SK-N-SH treated with all-trans-retinoic acid at 6 μM for 48 hours (cell line): ENCODE measurements at regions not wholly inside any gene's neighbourhood (a gene's known extent, or its start where the extent isn't known, plus 50 kb on each side); places are given as distances from the start of the nearest gene placed in this dataset.

Experiments
- ATAC-seq: fragments of 200-7000 bp; cut with Tn5 transposase; 3 replicates; pipeline ENCODE4 v1.9.1; 2020; ENCODE audit warnings: mild to moderate bottlenecking, moderate library complexity
- ARNTL ChIP-seq: fragments of 450-650 bp; formaldehyde crosslinking; IDR thresholded peaks from 2 replicates; pipeline ENCODE4 v1.5.0; 2020; ENCODE audit warnings: low read depth, mild to moderate bottlenecking, moderate library complexity, borderline replicate concordance
- BACH2 ChIP-seq: fragments of 250-450 bp; sonication (Bioruptor Pico); IDR thresholded peaks from 2 replicates; pipeline ENCODE4 v1.9.0; 2021; ENCODE audit warnings: mild to moderate bottlenecking, borderline replicate concordance
- CREB5 ChIP-seq: fragments of 250-450 bp; sonication (Bioruptor Pico); IDR thresholded peaks from 2 replicates; pipeline ENCODE4 v1.5.1; 2020; ENCODE audit warnings: low read depth, mild to moderate bottlenecking, moderate library complexity
- CSDC2 ChIP-seq: fragments of 250-450 bp; sonication (Bioruptor Pico); IDR thresholded peaks from 2 replicates; pipeline ENCODE4 v1.5.0; 2020; ENCODE audit warnings: mild to moderate bottlenecking, moderate library complexity
- CSRNP3 ChIP-seq: fragments of 250-450 bp; sonication (Bioruptor Pico); IDR thresholded peaks from 2 replicates; pipeline ENCODE4 v1.5.1; 2021; ENCODE audit warnings: mild to moderate bottlenecking, moderate library complexity
- ESRRG ChIP-seq: fragments of 250-450 bp; sonication (Bioruptor Pico); IDR thresholded peaks from 2 replicates; pipeline ENCODE4 v1.6.1; 2021; ENCODE audit warnings: mild to moderate bottlenecking
- GLIS3 ChIP-seq: fragments of 250-450 bp; sonication (Bioruptor Pico); IDR thresholded peaks from 2 replicates; pipeline ENCODE4 v1.5.0; 2020; ENCODE audit warnings: mild to moderate bottlenecking, moderate library complexity
- ISL1 ChIP-seq: fragments of 250-450 bp; sonication (Bioruptor Pico); IDR thresholded peaks from 2 replicates; pipeline ENCODE4 v2.1.2; 2022; ENCODE audit warnings: mild to moderate bottlenecking, moderate library complexity
- OSR1 ChIP-seq: fragments of 250-450 bp; sonication (Bioruptor Pico); IDR thresholded peaks from 2 replicates; pipeline ENCODE4 v1.8.0; 2022; ENCODE audit warnings: moderate library complexity, mild to moderate bottlenecking, inconsistent platforms
- POU6F1 ChIP-seq: fragments of 250-450 bp; sonication (Bioruptor Pico); IDR thresholded peaks from 2 replicates; pipeline ENCODE4 v1.8.0; 2021; ENCODE audit warnings: low read depth, mild to moderate bottlenecking, moderate library complexity, borderline replicate concordance
- PPARA ChIP-seq: fragments of 250-450 bp; sonication (Bioruptor Pico); IDR thresholded peaks from 2 replicates; pipeline ENCODE4 v1.5.0; 2020; ENCODE audit warnings: mild to moderate bottlenecking, borderline replicate concordance
- RARB ChIP-seq: fragments of 250-450 bp; sonication (Bioruptor Pico); IDR thresholded peaks from 2 replicates; pipeline ENCODE4 v1.8.0; 2021; ENCODE audit warnings: mild to moderate bottlenecking, moderate library complexity
- SNAI2 ChIP-seq: fragments of 250-450 bp; sonication (Bioruptor Pico); IDR thresholded peaks from 2 replicates; pipeline ENCODE4 v1.5.0; 2020; ENCODE audit warnings: mild to moderate bottlenecking, moderate library complexity
- TOX ChIP-seq: fragments of 250-450 bp; sonication (Bioruptor Pico); IDR thresholded peaks from 2 replicates; pipeline ENCODE4 v1.8.0; 2021; ENCODE audit warnings: mild to moderate bottlenecking, moderate library complexity, borderline replicate concordance
- ZC3H10 ChIP-seq: fragments of 250-450 bp; sonication (Bioruptor Pico); IDR thresholded peaks from 2 replicates; pipeline ENCODE4 v1.5.1; 2021; ENCODE audit warnings: mild to moderate bottlenecking, moderate library complexity
- ZFP3 ChIP-seq: fragments of 250-450 bp; sonication (Bioruptor Pico); IDR thresholded peaks from 2 replicates; pipeline ENCODE4 v1.5.0; 2020; ENCODE audit warnings: mild to moderate bottlenecking, moderate library complexity
- ZFP30 ChIP-seq: fragments of 450-650 bp; formaldehyde crosslinking; IDR thresholded peaks from 2 replicates; pipeline ENCODE4 v1.5.0; 2022; ENCODE audit warnings: mild to moderate bottlenecking, moderate library complexity
- ZNF565 ChIP-seq: fragments of 450-650 bp; formaldehyde crosslinking; conservative IDR thresholded peaks from 2 replicates; pipeline ENCODE4 v1.5.0; 2020; ENCODE audit warnings: low read depth, mild to moderate bottlenecking, moderate library complexity
- ZNF70 ChIP-seq: fragments of 450-650 bp; formaldehyde crosslinking; IDR thresholded peaks from 2 replicates; pipeline ENCODE4 v1.5.0; 2020; ENCODE audit warnings: mild to moderate bottlenecking, moderate library complexity
- ZNF8 ChIP-seq: fragments of 450-650 bp; formaldehyde crosslinking; IDR thresholded peaks from 2 replicates; pipeline ENCODE4 v1.5.0; 2020; ENCODE audit warnings: mild to moderate bottlenecking, moderate library complexity
- TF ChIP-seq, protein P1 (sequence below): fragments of 250-450 bp; sonication (Bioruptor Pico); IDR thresholded peaks from 2 replicates; pipeline ENCODE4 v1.8.0; 2020; ENCODE audit warnings: mild to moderate bottlenecking, moderate library complexity, borderline replicate concordance
- TF ChIP-seq, protein P2 (sequence below): fragments of 250-450 bp; sonication (Bioruptor Pico); IDR thresholded peaks from 2 replicates; pipeline ENCODE4 v1.5.0; 2020; ENCODE audit warnings: mild to moderate bottlenecking, moderate library complexity

GRCh38 chr16:61465285-61465684 is 571.0 kb downstream of the CDH8 start:
- TF ChIP-seq OSR1 (CRISPR knock-in tag) (no peak), POU6F1 (no peak), CSDC2 (CRISPR knock-in tag) (no peak), GLIS3 (CRISPR knock-in tag) (no peak), ZNF70 (CRISPR knock-in tag) (no peak), ZFP3 (CRISPR knock-in tag) (no peak), ARNTL (CRISPR knock-in tag) (no peak), ISL1 (CRISPR knock-in tag) (no peak), ZC3H10 (CRISPR knock-in tag) (no peak), ESRRG (no peak), ZNF8 (no peak)
- no peak for ATAC-seq

GRCh38 chr16:61460020-61460419 is 576.2 kb downstream of the CDH8 start:
- TF ChIP-seq ZFP30 (CRISPR knock-in tag), result no peak
- TF ChIP-seq PPARA (CRISPR knock-in tag), result no peak
- no peak for TF ChIP-seq CSDC2 (CRISPR knock-in tag)
- TF ChIP-seq ESRRG, result no peak
- TF ChIP-seq SNAI2 (CRISPR knock-in tag), result no peak
- no peak for TF ChIP-seq OSR1 (CRISPR knock-in tag)
- TF ChIP-seq CSRNP3, result no peak
- TF ChIP-seq, protein P1, sequence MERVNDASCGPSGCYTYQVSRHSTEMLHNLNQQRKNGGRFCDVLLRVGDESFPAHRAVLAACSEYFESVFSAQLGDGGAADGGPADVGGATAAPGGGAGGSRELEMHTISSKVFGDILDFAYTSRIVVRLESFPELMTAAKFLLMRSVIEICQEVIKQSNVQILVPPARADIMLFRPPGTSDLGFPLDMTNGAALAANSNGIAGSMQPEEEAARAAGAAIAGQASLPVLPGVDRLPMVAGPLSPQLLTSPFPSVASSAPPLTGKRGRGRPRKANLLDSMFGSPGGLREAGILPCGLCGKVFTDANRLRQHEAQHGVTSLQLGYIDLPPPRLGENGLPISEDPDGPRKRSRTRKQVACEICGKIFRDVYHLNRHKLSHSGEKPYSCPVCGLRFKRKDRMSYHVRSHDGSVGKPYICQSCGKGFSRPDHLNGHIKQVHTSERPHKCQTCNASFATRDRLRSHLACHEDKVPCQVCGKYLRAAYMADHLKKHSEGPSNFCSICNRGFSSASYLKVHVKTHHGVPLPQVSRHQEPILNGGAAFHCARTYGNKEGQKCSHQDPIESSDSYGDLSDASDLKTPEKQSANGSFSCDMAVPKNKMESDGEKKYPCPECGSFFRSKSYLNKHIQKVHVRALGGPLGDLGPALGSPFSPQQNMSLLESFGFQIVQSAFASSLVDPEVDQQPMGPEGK (CRISPR knock-in tag), result no peak
- TF ChIP-seq ARNTL (CRISPR knock-in tag), result no peak
- TF ChIP-seq BACH2 (CRISPR knock-in tag), result no peak
- TF ChIP-seq ZNF70 (CRISPR knock-in tag), result no peak
- TF ChIP-seq RARB, result no peak
- TF ChIP-seq, protein P2, sequence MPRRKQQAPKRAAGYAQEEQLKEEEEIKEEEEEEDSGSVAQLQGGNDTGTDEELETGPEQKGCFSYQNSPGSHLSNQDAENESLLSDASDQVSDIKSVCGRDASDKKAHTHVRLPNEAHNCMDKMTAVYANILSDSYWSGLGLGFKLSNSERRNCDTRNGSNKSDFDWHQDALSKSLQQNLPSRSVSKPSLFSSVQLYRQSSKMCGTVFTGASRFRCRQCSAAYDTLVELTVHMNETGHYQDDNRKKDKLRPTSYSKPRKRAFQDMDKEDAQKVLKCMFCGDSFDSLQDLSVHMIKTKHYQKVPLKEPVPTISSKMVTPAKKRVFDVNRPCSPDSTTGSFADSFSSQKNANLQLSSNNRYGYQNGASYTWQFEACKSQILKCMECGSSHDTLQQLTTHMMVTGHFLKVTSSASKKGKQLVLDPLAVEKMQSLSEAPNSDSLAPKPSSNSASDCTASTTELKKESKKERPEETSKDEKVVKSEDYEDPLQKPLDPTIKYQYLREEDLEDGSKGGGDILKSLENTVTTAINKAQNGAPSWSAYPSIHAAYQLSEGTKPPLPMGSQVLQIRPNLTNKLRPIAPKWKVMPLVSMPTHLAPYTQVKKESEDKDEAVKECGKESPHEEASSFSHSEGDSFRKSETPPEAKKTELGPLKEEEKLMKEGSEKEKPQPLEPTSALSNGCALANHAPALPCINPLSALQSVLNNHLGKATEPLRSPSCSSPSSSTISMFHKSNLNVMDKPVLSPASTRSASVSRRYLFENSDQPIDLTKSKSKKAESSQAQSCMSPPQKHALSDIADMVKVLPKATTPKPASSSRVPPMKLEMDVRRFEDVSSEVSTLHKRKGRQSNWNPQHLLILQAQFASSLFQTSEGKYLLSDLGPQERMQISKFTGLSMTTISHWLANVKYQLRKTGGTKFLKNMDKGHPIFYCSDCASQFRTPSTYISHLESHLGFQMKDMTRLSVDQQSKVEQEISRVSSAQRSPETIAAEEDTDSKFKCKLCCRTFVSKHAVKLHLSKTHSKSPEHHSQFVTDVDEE (CRISPR knock-in tag), result no peak
- no peak for TF ChIP-seq TOX
- TF ChIP-seq CREB5, result no peak
- TF ChIP-seq ISL1 (CRISPR knock-in tag), result no peak
- no peak for TF ChIP-seq ZNF8
- no peak for TF ChIP-seq ZFP3 (CRISPR knock-in tag)
- no peak for TF ChIP-seq ZNF565 (CRISPR knock-in tag)
- TF ChIP-seq POU6F1, result no peak
- no peak for ATAC-seq
